A673 (cell line): ENCODE measurements at regions not wholly inside any gene's neighbourhood (a gene's known extent, or its start where the extent isn't known, plus 50 kb on each side); places are given as distances from the start of the nearest gene placed in this dataset.
"Not testable (repeated sequence)": the region's sequence is repeated elsewhere in the genome, so short reads cannot be mapped to it uniquely, and the experiment has no call there.

Source experiments
- BruUV-seq: library from RNA; stranded (reverse); fragments of 400-500 nt; replicated peaks from 2 replicates; lab custom pipeline; 2021; lab: Mats Ljungman, UMichigan
- CTCF ChIA-PET: fragments of 300-600 bp; sonication (Branson Sonifier 250); formaldehyde crosslinking; loops from one replicate; lab custom pipeline; 2022; ENCODE audit warnings: antibody characterized with exemption; lab: Charles Lee
- POLR2A ChIA-PET: fragments of 300-600 bp; sonication (Branson Sonifier 250); formaldehyde crosslinking; loops from one replicate; lab custom pipeline; 2022; ENCODE audit warnings: antibody characterized with exemption; ENCODE audit not compliant: low non-redundant PET; lab: Charles Lee
- DNase-seq: peaks from one replicate; pipeline ENCODE4 v3.0.0-alpha.2; 2015; ENCODE audit warnings: low spot score
- H3K27ac ChIP-seq: fragments of 200-600 bp; sonication (generic); 2 replicates; pipeline ENCODE4 v1.5.1; 2016; ENCODE audit warnings: mixed run types, low read depth, mild to moderate bottlenecking, mixed read lengths, antibody characterized with exemption, low read length; ENCODE audit not compliant: poor library complexity, severe bottlenecking
- H3K27me3 ChIP-seq: fragments of 200-600 bp; sonication (generic); replicated peaks from 2 replicates; pipeline ENCODE4 v1.6.1; 2017; ENCODE audit warnings: mixed run types, low read depth, mild to moderate bottlenecking, mixed read lengths, antibody characterized with exemption, low read length; ENCODE audit not compliant: insufficient read depth, poor library complexity
- H3K36me3 ChIP-seq: fragments of 200-600 bp; sonication (generic); 2 replicates; pipeline ENCODE4 v1.6.1; 2016; ENCODE audit warnings: mixed run types, mild to moderate bottlenecking, mixed read lengths, antibody characterized with exemption, low read length; ENCODE audit not compliant: insufficient read depth, poor library complexity, severe bottlenecking
- H3K4me1 ChIP-seq: fragments of 200-600 bp; sonication (generic); 2 replicates; pipeline ENCODE4 v1.6.1; 2017; ENCODE audit warnings: mixed run types, mild to moderate bottlenecking, mixed read lengths, antibody characterized with exemption, low read length; ENCODE audit not compliant: insufficient read depth, poor library complexity, severe bottlenecking
- H3K4me3 ChIP-seq: fragments of 200-600 bp; sonication (generic); 2 replicates; pipeline ENCODE4 v1.5.1; 2016; ENCODE audit warnings: low read depth, mixed run types, mild to moderate bottlenecking, mixed read lengths, low read length; ENCODE audit not compliant: poor library complexity, severe bottlenecking
- H3K9me3 ChIP-seq: fragments of 200-600 bp; sonication (generic); 2 replicates; pipeline ENCODE4 v1.6.1; 2016; ENCODE audit warnings: mixed run types, low read depth, mild to moderate bottlenecking, mixed read lengths, antibody characterized with exemption, low read length; ENCODE audit not compliant: poor library complexity, severe bottlenecking
- CTCF ChIP-seq: fragments of 300-800, 200-600 bp; sonication (generic); conservative IDR thresholded peaks from 2 replicates; pipeline ENCODE4 v1.5.1; 2017; ENCODE audit warnings: low read depth, mild to moderate bottlenecking, antibody characterized with exemption, low read length, moderate library complexity, mixed read lengths
- EZH2 ChIP-seq: fragments of 200-600 bp; sonication (generic); IDR thresholded peaks from 2 replicates; pipeline ENCODE4 v1.6.1; 2017; ENCODE audit warnings: borderline replicate concordance, low read depth, mild to moderate bottlenecking, mixed read lengths, antibody characterized with exemption, low read length; ENCODE audit not compliant: poor library complexity, severe bottlenecking
- intact Hi-C: fragments of 100-400 bp; cut with micrococcal nuclease; formaldehyde crosslinking; loops from one replicate; pipeline ENCODE4 v1.10.0; 2022; ENCODE audit not compliant: unreplicated experiment

GRCh38 chr18:1383465-1383864 is 478.8 kb downstream of the ADCYAP1 start:
- peaks cover 2% of the 10 kb centered on the region for H3K27me3 ChIP-seq
- H3K27ac ChIP-seq, result no peak overlapping the region
- CTCF ChIA-PET, result no interaction called here
- intact Hi-C loops, result no loop called here
- POLR2A ChIA-PET, result no interaction called here
- BruUV-seq, result no TSS peak
- no peaks in the 10 kb centered on the region for H3K4me1 ChIP-seq
- TF ChIP-seq EZH2 (no peak), CTCF (no peak)
- H3K9me3 ChIP-seq, result no peaks in the 10 kb centered on the region
- DNase-seq, result no peak
- no peak overlapping the region for H3K4me3 ChIP-seq
- H3K36me3 ChIP-seq, result no peaks in the 10 kb centered on the region

- CTCF ChIA-PET, H3K36me3 ChIP-seq, BruUV-seq, H3K9me3 ChIP-seq, H3K27ac ChIP-seq, H3K27me3 ChIP-seq, DNase-seq, H3K4me3 ChIP-seq, intact Hi-C loops, POLR2A ChIA-PET, H3K4me1 ChIP-seq: not testable (repeated sequence)
Observed at GRCh38 chr18:1388468-1388867, 483.8 kb downstream of the ADCYAP1 start.

- no peaks in the 10 kb centered on the region for H3K9me3 ChIP-seq
- TF ChIP-seq EZH2 (no peak), CTCF (no peak)
- BruUV-seq, result no TSS peak
- H3K4me3 ChIP-seq, result no peak overlapping the region
- ChIA-PET POLR2A (no interaction called here), CTCF (no interaction called here)
- no peaks in the 10 kb centered on the region for H3K36me3 ChIP-seq
- peaks cover 5% of the 10 kb centered on the region for H3K27me3 ChIP-seq
- no peaks in the 10 kb centered on the region for H3K4me1 ChIP-seq
- intact Hi-C loops, result no loop called here
- H3K27ac ChIP-seq, result no peak overlapping the region
- DNase-seq, result no peak
Observed at GRCh38 chr18:1392046-1392445, 487.4 kb downstream of the ADCYAP1 start.
